ENCODE measurements at regions not wholly inside any gene's neighbourhood (a gene's known extent, or its start where the extent isn't known, plus 50 kb on each side); places are given as distances from the start of the nearest gene placed in this dataset.

DNA sequence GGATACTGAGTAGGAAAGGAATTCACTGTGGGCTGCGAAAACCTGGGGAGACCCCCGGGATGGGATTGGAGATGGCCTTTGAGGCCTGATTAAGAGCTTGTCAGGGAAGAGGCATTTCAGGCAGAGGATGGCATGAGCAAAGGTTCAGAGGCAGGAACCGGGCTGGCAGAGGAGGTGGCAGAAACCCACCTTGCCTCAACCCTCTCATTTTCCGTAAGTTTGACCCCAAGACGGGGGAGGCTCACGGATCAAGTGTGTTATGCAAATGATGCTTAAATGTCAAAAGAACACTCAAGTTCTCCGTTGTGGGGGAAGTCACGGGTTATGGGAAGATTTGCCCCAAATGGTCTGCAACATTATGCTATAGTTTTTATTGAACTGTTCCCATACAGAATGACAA lies 88.3 kb downstream of the MYCN start:
- H2BK120ac ChIP-seq (replicated peaks; ENCODE audit: low read depth, low read length) = no peak overlapping the region

More for the DNA sequence above, 88.3 kb downstream of the MYCN start:
- Histone ChIP-seq H3K4me3 (ENCODE audit: extremely low read depth in 1 of 4, insufficient read depth in 2 of 4, low read depth in 3 of 4, low read length in 4 of 4) (no peak overlapping the region), H3K36me3 (ENCODE audit: control insufficient read depth in 2 of 4, insufficient read depth in 4 of 4, low read length in 3 of 4) (no peaks in the 10 kb centered on the region), H2AFZ (ENCODE audit: low read length) (no peak overlapping the region), H3K4me2 (ENCODE audit: insufficient read depth in 1 of 2, low read depth in 2 of 2, low read length in 2 of 2) (no peak overlapping the region), H3K14ac (ENCODE audit: insufficient read length) (no peak overlapping the region), H2BK12ac (ENCODE audit: low read depth, low read length) (no peak overlapping the region; the same call in 1 of the 2 replicates), H3K56ac (replicated peaks; ENCODE audit: insufficient read length, low read depth, low read length) (no peak overlapping the region), H3K9ac (replicated peaks in 1 of 4; ENCODE audit: extremely low read depth in 1 of 4, low read depth in 3 of 4, low read length in 3 of 4) (no peak overlapping the region), H4K20me1 (replicated peaks in 1 of 2; ENCODE audit: control insufficient read depth in 1 of 2, insufficient read depth in 2 of 2, low read length in 2 of 2) (no peaks in the 10 kb centered on the region), H4K91ac (replicated peaks; ENCODE audit: insufficient read length, low read length) (no peak overlapping the region), H2BK20ac (ENCODE audit: low read length) (no peak overlapping the region), H3K79me2 (ENCODE audit: control insufficient read depth in 1 of 2, insufficient read depth in 2 of 2, low read length in 2 of 2) (no peaks in the 10 kb centered on the region), H2AK5ac (ENCODE audit: low read depth, low read length) (no peak overlapping the region), H3K79me1 (ENCODE audit: low read depth, low read length) (no peaks in the 10 kb centered on the region), H3K27me3 (replicated peaks in 1 of 4; ENCODE audit: control insufficient read depth in 3 of 4, extremely low read depth in 1 of 4, insufficient read depth in 3 of 4, low read length in 3 of 4) (no peaks in the 10 kb centered on the region), H4K5ac (ENCODE audit: insufficient read length, low read depth, low read length) (no peak overlapping the region), H3K18ac (ENCODE audit: extremely low read depth, low read length) (no peak overlapping the region), H3K4me1 (replicated peaks in 1 of 4; ENCODE audit: control insufficient read depth in 3 of 4, insufficient read depth in 4 of 4, low read length in 3 of 4) (peaks cover 0 to 4% (median 3%) of the 10 kb centered on the region in 4 experiments; a peak in 3 of 7 replicates), H2BK5ac (ENCODE audit: low read depth, low read length) (no peak overlapping the region), H4K8ac (ENCODE audit: extremely low read depth, insufficient read depth, low read length) (no peak overlapping the region), H3K9me3 (ENCODE audit: insufficient read depth in 2 of 2, low read depth in 1 of 2, low read length in 1 of 2) (no peaks in the 10 kb centered on the region), H3K23ac (ENCODE audit: insufficient read length) (no peak overlapping the region), H3K4ac (replicated peaks; ENCODE audit: insufficient read length, low read depth, low read length) (no peak overlapping the region), H3K27ac (ENCODE audit: low read depth, low read length) (no peak overlapping the region), H2BK15ac (ENCODE audit: low read length) (no peak overlapping the region), H3K23me2 (ENCODE audit: low read depth, low read length) (no peaks in the 10 kb centered on the region; the same call in 1 of the 2 replicates)
- WGBS, 2 experiments (ENCODE audit: extremely low coverage in 1 of 2, insufficient coverage in 1 of 2, insufficient read length in 1 of 2, insufficient replicate concordance in 2 of 2, low coverage in 1 of 2, low lambda C conversion rate in 2 of 2, missing lambda C conversion rate in 1 of 2) = 80% methylated on average over 8 of the region's 8 CpGs; no CpG with 5 or more reads in 1 of the 2 experiments
- TF ChIP-seq SP2 (IDR thresholded peaks at IDR 0.05; ENCODE audit: low read length) = no peak
- no peak for TF ChIP-seq KDM5A (IDR thresholded peaks at IDR 0.05; ENCODE audit: low read length)
- TF ChIP-seq MAX (IDR thresholded peaks at IDR 0.05) = no peak
- no peak for TF ChIP-seq TAF7 (optimal IDR thresholded peaks at IDR 0.05; ENCODE audit: borderline replicate concordance, low read depth, low read length)
- no peak for TF ChIP-seq TBP (IDR thresholded peaks at IDR 0.05; ENCODE audit: low read depth, low read length)
- TF ChIP-seq EGR1 (IDR thresholded peaks at IDR 0.05; ENCODE audit: borderline replicate concordance, low read depth, low read length) = no peak
- no peak for TF ChIP-seq TEAD4 (IDR thresholded peaks at IDR 0.05; ENCODE audit: low read depth, low read length)
- no peak for TF ChIP-seq ATF2 (IDR thresholded peaks at IDR 0.05; ENCODE audit: low read length)
- TF ChIP-seq CEBPB (IDR thresholded peaks at IDR 0.05; ENCODE audit: low read depth, low read length) = no peak
- TF ChIP-seq RXRA (IDR thresholded peaks at IDR 0.05; ENCODE audit: insufficient read depth, low read depth, low read length) = no peak
- no peak for TF ChIP-seq BACH1 (IDR thresholded peaks at IDR 0.05; ENCODE audit: low read length)
- TF ChIP-seq PHF8 (conservative IDR thresholded peaks at IDR 0.05; ENCODE audit: low read depth, low read length) = no peak
- no peak for DNase-seq (ENCODE audit: low read depth in 1 of 2, low spot score in 2 of 2)
- ChIA-PET CTCF (ENCODE audit: partially characterized antibody) (interaction anchor here (0.7 kb wide), 1 partner anchor 89 kb away, joined by 3 read pairs; the partner anchor contains the start of gene MYCN), POLR2A (ENCODE audit: partially characterized antibody) (no interaction called here)
- FAIRE-seq = no peak

Data from H1 (cell line).